ENCODE measurements at regions not wholly inside any gene's neighbourhood (a gene's known extent, or its start where the extent isn't known, plus 50 kb on each side); places are given as distances from the start of the nearest gene placed in this dataset.

DNA sequence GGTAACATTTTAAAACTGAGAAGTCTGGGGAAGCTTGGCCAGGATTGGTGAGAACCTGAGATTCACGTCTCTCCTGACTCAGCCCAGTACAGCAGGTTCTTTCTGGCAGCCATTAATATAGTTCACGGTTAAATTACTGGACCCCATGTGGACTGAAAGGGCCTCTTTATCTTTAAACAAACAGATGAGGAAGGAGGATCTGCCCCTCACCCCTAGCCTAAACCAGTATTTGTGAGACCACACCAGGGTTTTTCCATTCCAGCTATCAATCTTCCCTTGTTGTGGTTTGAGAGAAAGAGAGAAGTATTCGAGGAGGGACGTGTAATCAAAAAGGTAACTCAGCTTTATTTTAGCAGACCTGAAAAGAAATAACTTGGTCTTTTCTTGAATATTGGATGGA lies 137.1 kb downstream of the PROX1 start:
- no peaks in the 10 kb centered on the region for H3F3A ChIP-seq (ENCODE audit: insufficient read depth, low read length)
- no peaks in the 10 kb centered on the region for H3K79me2 ChIP-seq (ENCODE audit: insufficient read depth, low read length)
- no peaks in the 10 kb centered on the region for H3K27me3 ChIP-seq (ENCODE audit: insufficient read depth, low read length)
- H3K9me3 ChIP-seq (ENCODE audit: low read length), result no peaks in the 10 kb centered on the region
- no peaks in the 10 kb centered on the region for H3K36me3 ChIP-seq (ENCODE audit: insufficient read depth, low read length)
- no peaks in the 10 kb centered on the region for H3K4me1 ChIP-seq (ENCODE audit: insufficient read depth, low read length, severe bottlenecking)
- no peak overlapping the region for H3K27ac ChIP-seq (ENCODE audit: low read depth, low read length, poor library complexity, severe bottlenecking)
- H3K4me2 ChIP-seq (ENCODE audit: low read length), result no peak overlapping the region
- TF ChIP-seq EZH2 (IDR thresholded peaks at IDR 0.05; ENCODE audit: borderline replicate concordance, low read length), result no peak
- no peak for TF ChIP-seq CTCF (IDR thresholded peaks at IDR 0.05; ENCODE audit: low read length)
- no peak overlapping the region for H3K9ac ChIP-seq (ENCODE audit: low read length)
- H3K4me3 ChIP-seq (ENCODE audit: low read depth, low read length, poor library complexity, severe bottlenecking), result no peak overlapping the region
- no peak overlapping the region for H2AFZ ChIP-seq (ENCODE audit: low read length)
- no peaks in the 10 kb centered on the region for H3K9me2 ChIP-seq (ENCODE audit: low read depth, low read length)
- no peaks in the 10 kb centered on the region for H4K20me1 ChIP-seq (ENCODE audit: insufficient read depth, low read length)

- no peak overlapping the region for H3K9ac ChIP-seq (ENCODE audit: low read length)
- no peak for TF ChIP-seq CTCF (IDR thresholded peaks at IDR 0.05; ENCODE audit: low read length)
- no peak for TF ChIP-seq EZH2 (IDR thresholded peaks at IDR 0.05; ENCODE audit: borderline replicate concordance, low read length)
- no peaks in the 10 kb centered on the region for H3K79me2 ChIP-seq (ENCODE audit: insufficient read depth, low read length)
- H2AFZ ChIP-seq (ENCODE audit: low read length), result no peak overlapping the region
- H3K27me3 ChIP-seq (ENCODE audit: insufficient read depth, low read length), result no peaks in the 10 kb centered on the region
- H4K20me1 ChIP-seq (ENCODE audit: insufficient read depth, low read length), result no peaks in the 10 kb centered on the region
- no peaks in the 10 kb centered on the region for H3K9me2 ChIP-seq (ENCODE audit: low read depth, low read length)
- H3K4me2 ChIP-seq (ENCODE audit: low read length), result no peak overlapping the region
- H3F3A ChIP-seq (ENCODE audit: insufficient read depth, low read length), result no peaks in the 10 kb centered on the region
- H3K4me1 ChIP-seq (ENCODE audit: insufficient read depth, low read length, severe bottlenecking), result no peaks in the 10 kb centered on the region
- no peaks in the 10 kb centered on the region for H3K9me3 ChIP-seq (ENCODE audit: low read length)
- H3K4me3 ChIP-seq (ENCODE audit: low read depth, low read length, poor library complexity, severe bottlenecking), result no peak overlapping the region
- H3K27ac ChIP-seq (ENCODE audit: low read depth, low read length, poor library complexity, severe bottlenecking), result no peak overlapping the region
- H3K36me3 ChIP-seq (ENCODE audit: insufficient read depth, low read length), result no peaks in the 10 kb centered on the region
Observed at GRCh38 chr1:214125819-214126218, 138.0 kb downstream of the PROX1 start.

- TF ChIP-seq EZH2 (IDR thresholded peaks at IDR 0.05; ENCODE audit: borderline replicate concordance, low read length), result no peak
- no peak for TF ChIP-seq CTCF (IDR thresholded peaks at IDR 0.05; ENCODE audit: low read length)
- H3F3A ChIP-seq (ENCODE audit: insufficient read depth, low read length), result no peaks in the 10 kb centered on the region
- H3K9me2 ChIP-seq (ENCODE audit: low read depth, low read length), result no peaks in the 10 kb centered on the region
- H2AFZ ChIP-seq (ENCODE audit: low read length), result no peak overlapping the region
- H3K27me3 ChIP-seq (ENCODE audit: insufficient read depth, low read length), result no peaks in the 10 kb centered on the region
- H3K9ac ChIP-seq (ENCODE audit: low read length), result no peak overlapping the region
- H3K79me2 ChIP-seq (ENCODE audit: insufficient read depth, low read length), result no peaks in the 10 kb centered on the region
- no peaks in the 10 kb centered on the region for H3K36me3 ChIP-seq (ENCODE audit: insufficient read depth, low read length)
- no peak overlapping the region for H3K27ac ChIP-seq (ENCODE audit: low read depth, low read length, poor library complexity, severe bottlenecking)
- H3K4me2 ChIP-seq (ENCODE audit: low read length), result no peak overlapping the region
- H4K20me1 ChIP-seq (ENCODE audit: insufficient read depth, low read length), result no peaks in the 10 kb centered on the region
- no peaks in the 10 kb centered on the region for H3K9me3 ChIP-seq (ENCODE audit: low read length)
- no peaks in the 10 kb centered on the region for H3K4me1 ChIP-seq (ENCODE audit: insufficient read depth, low read length, severe bottlenecking)
- no peak overlapping the region for H3K4me3 ChIP-seq (ENCODE audit: low read depth, low read length, poor library complexity, severe bottlenecking)
Observed at GRCh38 chr1:214126697-214127146, 138.9 kb downstream of the PROX1 start.

Measured in OCI-LY1 (cell line).